ENCODE measurements at regions not wholly inside any gene's neighbourhood (a gene's known extent, or its start where the extent isn't known, plus 50 kb on each side); places are given as distances from the start of the nearest gene placed in this dataset.
"Not testable (repeated sequence)": the region's sequence is repeated elsewhere in the genome, so short reads cannot be mapped to it uniquely, and the experiment has no call there.

DNA sequence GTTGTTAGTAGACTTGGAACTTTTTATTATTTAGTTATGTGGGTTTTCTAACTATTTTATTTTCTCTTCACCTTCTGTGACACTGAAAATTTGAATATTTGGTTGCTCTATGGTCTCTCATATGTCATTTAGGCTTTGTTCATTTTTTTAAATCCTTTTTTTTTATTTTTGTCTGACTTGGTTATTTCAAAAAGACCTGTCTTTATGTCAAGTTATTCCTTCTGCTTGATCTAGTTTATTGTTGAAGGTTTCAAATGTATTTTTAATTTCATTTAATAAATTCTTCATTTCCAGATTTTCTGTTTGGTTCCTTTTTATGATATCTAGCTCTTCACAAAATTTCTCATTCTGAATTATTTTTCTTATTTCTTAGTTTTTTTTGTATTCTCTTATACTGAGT is 160.6 kb upstream of the ATP5MC3 start:
- CTCF ChIA-PET, result no interaction called here
- H3K4me3 ChIP-seq (ENCODE audit: low read depth, low read length), result no peak overlapping the region

GRCh38 chr2:175330195-175330594 is 148.7 kb upstream of the ATP5MC3 start:
- DNase-seq (ENCODE audit: low read depth, low spot score), result no peak
- ChIA-PET CTCF (interaction anchor here (1.1 to 4.1 kb wide), 3 partner anchors 128 to 631 kb away, joined by 3 to 49 read pairs (median 13); no protein-coding TSS in a partner anchor), POLR2A (no interaction called here)
- TF ChIP-seq, protein P1, sequence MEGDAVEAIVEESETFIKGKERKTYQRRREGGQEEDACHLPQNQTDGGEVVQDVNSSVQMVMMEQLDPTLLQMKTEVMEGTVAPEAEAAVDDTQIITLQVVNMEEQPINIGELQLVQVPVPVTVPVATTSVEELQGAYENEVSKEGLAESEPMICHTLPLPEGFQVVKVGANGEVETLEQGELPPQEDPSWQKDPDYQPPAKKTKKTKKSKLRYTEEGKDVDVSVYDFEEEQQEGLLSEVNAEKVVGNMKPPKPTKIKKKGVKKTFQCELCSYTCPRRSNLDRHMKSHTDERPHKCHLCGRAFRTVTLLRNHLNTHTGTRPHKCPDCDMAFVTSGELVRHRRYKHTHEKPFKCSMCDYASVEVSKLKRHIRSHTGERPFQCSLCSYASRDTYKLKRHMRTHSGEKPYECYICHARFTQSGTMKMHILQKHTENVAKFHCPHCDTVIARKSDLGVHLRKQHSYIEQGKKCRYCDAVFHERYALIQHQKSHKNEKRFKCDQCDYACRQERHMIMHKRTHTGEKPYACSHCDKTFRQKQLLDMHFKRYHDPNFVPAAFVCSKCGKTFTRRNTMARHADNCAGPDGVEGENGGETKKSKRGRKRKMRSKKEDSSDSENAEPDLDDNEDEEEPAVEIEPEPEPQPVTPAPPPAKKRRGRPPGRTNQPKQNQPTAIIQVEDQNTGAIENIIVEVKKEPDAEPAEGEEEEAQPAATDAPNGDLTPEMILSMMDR (IDR thresholded peaks at IDR 0.05; ENCODE audit: insufficient read depth, low read length, missing control alignments), result no peak
- H3K4me3 ChIP-seq (ENCODE audit: low read depth, low read length), result no peak overlapping the region

More for the DNA sequence above, 160.6 kb upstream of the ATP5MC3 start:
- TF ChIP-seq, protein P1 (IDR thresholded peaks at IDR 0.05; ENCODE audit: insufficient read depth, low read length, missing control alignments), result no peak
- DNase-seq (ENCODE audit: low read depth, low spot score), result no peak
- POLR2A ChIA-PET, result no interaction called here

GRCh38 chr2:175326801-175327200 is 145.3 kb upstream of the ATP5MC3 start:
- no peak overlapping the region for H3K4me3 ChIP-seq (ENCODE audit: low read depth, low read length)
- CTCF ChIA-PET, result interaction anchor here (4.1 kb wide), 1 partner anchor 628 kb away, joined by 49 read pairs; no protein-coding TSS in a partner anchor
- POLR2A ChIA-PET, result no interaction called here
- TF ChIP-seq, protein P1 (IDR thresholded peaks at IDR 0.05; ENCODE audit: insufficient read depth, low read length, missing control alignments), result no peak
- no peak for DNase-seq (ENCODE audit: low read depth, low spot score)

DNA sequence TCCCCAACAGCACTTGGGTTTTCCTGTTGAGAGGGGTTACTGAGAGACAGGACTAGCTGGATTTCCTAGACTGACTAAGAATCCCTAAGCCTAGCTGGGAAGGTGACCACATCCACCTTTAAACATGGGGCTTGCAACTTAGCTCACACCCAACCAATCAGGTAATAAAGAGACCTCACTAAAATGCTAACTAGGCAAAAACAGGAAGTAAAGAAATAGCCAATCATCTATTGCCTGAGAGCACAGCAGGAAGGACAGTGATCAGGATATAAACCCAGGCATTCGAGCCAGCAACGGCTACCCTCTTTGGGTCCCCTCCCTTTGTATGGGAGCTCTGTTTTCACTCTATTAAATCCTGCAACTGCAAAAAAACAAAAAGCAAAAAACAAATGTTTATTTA is 144.7 kb upstream of the ATP5MC3 start:
- H3K4me3 ChIP-seq (ENCODE audit: low read depth, low read length); DNase-seq (ENCODE audit: low read depth, low spot score); CTCF ChIA-PET; POLR2A ChIA-PET: not testable (repeated sequence)

DNA sequence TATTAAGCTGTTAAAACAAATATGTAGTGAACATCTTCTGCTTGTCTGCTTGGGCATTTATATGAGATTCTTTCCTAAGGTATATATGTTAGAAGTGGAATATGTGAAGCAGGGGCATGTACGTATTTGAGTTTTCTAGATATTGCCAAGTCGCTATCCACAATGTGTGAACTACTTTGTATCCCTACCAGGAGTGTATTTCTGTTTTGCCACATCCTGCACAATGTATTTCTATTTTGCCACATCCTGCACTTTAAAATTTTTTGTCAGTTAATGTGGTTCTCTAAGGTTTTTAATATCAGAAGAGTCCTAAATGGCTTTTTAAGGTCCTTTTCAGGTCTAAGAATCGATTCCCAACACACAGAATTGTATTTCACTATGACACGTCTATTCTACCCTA is 141.7 kb upstream of the ATP5MC3 start:
- no peak for DNase-seq (ENCODE audit: low read depth, low spot score)
- ChIA-PET POLR2A (no interaction called here), CTCF (interaction anchor here (0.7 kb wide), 1 partner anchor 774 kb away, joined by 3 read pairs; no protein-coding TSS in a partner anchor)
- TF ChIP-seq, protein P1 (IDR thresholded peaks at IDR 0.05; ENCODE audit: insufficient read depth, low read length, missing control alignments), result no peak
- H3K4me3 ChIP-seq (ENCODE audit: low read depth, low read length), result no peak overlapping the region

- CTCF ChIA-PET, result no interaction called here
- POLR2A ChIA-PET, result no interaction called here
- DNase-seq (ENCODE audit: low read depth, low spot score), result no peak
- no peak overlapping the region for H3K4me3 ChIP-seq (ENCODE audit: low read depth, low read length)
- TF ChIP-seq, protein P1 (IDR thresholded peaks at IDR 0.05; ENCODE audit: insufficient read depth, low read length, missing control alignments), result no peak
These were observed 137.0 kb upstream of the ATP5MC3 start for GRCh38 chr2:175318542-175318941.

GRCh38 chr2:175317751-175318150 is 136.2 kb upstream of the ATP5MC3 start:
- ChIA-PET CTCF (no interaction called here), POLR2A (no interaction called here)
- H3K4me3 ChIP-seq (ENCODE audit: low read depth, low read length), result no peak overlapping the region
- TF ChIP-seq, protein P1 (IDR thresholded peaks at IDR 0.05; ENCODE audit: insufficient read depth, low read length, missing control alignments), result no peak
- DNase-seq (ENCODE audit: low read depth, low spot score), result no peak

Data from AG04449 (cell line).